ENCODE measurements at regions not wholly inside any gene's neighbourhood (a gene's known extent, or its start where the extent isn't known, plus 50 kb on each side); places are given as distances from the start of the nearest gene placed in this dataset.

DNA sequence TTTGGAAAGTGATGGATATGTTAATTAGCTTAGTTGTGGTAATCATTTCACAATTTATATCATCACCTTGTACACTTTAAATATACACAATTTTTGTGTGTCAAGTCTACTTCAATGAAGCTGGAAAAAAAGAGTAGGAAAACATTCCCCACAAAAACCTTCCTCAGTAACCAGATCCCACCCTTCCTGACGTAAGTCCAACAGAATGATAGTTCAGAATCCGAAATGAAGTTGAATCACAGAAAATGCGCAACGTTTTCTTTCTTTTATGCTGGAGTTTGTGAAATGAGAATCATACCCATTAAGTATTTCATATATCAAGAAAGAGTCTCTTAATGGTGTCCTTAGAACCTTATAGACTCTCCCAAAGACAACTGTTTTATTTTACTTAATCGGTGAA is 292.9 kb downstream of the USP46 start:
- H3K27ac ChIP-seq (ENCODE audit: insufficient read depth, low read depth, low read length) = no peak overlapping the region
- FAIRE-seq (no peak), DNase-seq (ENCODE audit: low read depth, low spot score) (no peak)
- no peaks in the 10 kb centered on the region for H4K20me1 ChIP-seq (replicated peaks; ENCODE audit: control insufficient read depth, extremely low read depth, insufficient read depth, low read length)
- no peaks in the 10 kb centered on the region for H3K4me1 ChIP-seq (ENCODE audit: control insufficient read depth, extremely low read depth, insufficient read depth, low read length)
- H3K36me3 ChIP-seq (ENCODE audit: control insufficient read depth in 2 of 2, extremely low read depth in 1 of 2, insufficient read depth in 2 of 2, low read length in 2 of 2) = no peaks in the 10 kb centered on the region
- no peak for TF ChIP-seq MYC (IDR thresholded peaks at IDR 0.05; ENCODE audit: low read depth, low read length)
- no peak for TF ChIP-seq POLR2A (IDR thresholded peaks at IDR 0.05; ENCODE audit: low read depth, low read length)
- no peak for TF ChIP-seq POLR2AphosphoS5 (IDR thresholded peaks at IDR 0.05; ENCODE audit: insufficient read depth, low read depth, low read length)
- no peak for TF ChIP-seq EZH2 (IDR thresholded peaks at IDR 0.05; ENCODE audit: borderline replicate concordance, low read depth, low read length, severe bottlenecking)
- TF ChIP-seq, protein P1, sequence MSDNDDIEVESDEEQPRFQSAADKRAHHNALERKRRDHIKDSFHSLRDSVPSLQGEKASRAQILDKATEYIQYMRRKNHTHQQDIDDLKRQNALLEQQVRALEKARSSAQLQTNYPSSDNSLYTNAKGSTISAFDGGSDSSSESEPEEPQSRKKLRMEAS (IDR thresholded peaks at IDR 0.05; ENCODE audit: insufficient read depth, insufficient read length) = no peak
- TF ChIP-seq GATA2 (IDR thresholded peaks at IDR 0.05; ENCODE audit: insufficient read depth, insufficient read length, low read depth, low read length) = no peak
- no peak for TF ChIP-seq FOS (IDR thresholded peaks at IDR 0.05; ENCODE audit: borderline replicate concordance, insufficient read depth, low read length)
- TF ChIP-seq, protein P2, sequence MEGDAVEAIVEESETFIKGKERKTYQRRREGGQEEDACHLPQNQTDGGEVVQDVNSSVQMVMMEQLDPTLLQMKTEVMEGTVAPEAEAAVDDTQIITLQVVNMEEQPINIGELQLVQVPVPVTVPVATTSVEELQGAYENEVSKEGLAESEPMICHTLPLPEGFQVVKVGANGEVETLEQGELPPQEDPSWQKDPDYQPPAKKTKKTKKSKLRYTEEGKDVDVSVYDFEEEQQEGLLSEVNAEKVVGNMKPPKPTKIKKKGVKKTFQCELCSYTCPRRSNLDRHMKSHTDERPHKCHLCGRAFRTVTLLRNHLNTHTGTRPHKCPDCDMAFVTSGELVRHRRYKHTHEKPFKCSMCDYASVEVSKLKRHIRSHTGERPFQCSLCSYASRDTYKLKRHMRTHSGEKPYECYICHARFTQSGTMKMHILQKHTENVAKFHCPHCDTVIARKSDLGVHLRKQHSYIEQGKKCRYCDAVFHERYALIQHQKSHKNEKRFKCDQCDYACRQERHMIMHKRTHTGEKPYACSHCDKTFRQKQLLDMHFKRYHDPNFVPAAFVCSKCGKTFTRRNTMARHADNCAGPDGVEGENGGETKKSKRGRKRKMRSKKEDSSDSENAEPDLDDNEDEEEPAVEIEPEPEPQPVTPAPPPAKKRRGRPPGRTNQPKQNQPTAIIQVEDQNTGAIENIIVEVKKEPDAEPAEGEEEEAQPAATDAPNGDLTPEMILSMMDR (IDR thresholded peaks at IDR 0.05; ENCODE audit: extremely low read depth in 1 of 2, insufficient read depth in 1 of 2, low read depth in 1 of 2, low read length in 2 of 2) = no peak
- no peak for TF ChIP-seq JUN (IDR thresholded peaks at IDR 0.05; ENCODE audit: borderline replicate concordance, insufficient read depth, insufficient read length, low read depth)
- no TSS peak for BruUV-seq (replicated peaks)
- H3K4me3 ChIP-seq (replicated peaks in 1 of 3; ENCODE audit: insufficient read depth in 1 of 3, low read depth in 1 of 3, low read length in 3 of 3) = no peak overlapping the region
- dilution Hi-C loops (cut with MboI; ENCODE audit: extremely low pct_ligation_motif_present, low sequenced_read_pairs) = no loop called here
- H3K9me1 ChIP-seq (replicated peaks; ENCODE audit: control insufficient read depth, extremely low read depth, insufficient read depth, low read length) = no peaks in the 10 kb centered on the region
- intact Hi-C loops (cut with micrococcal nuclease) = no loop called here
- H3K9me3 ChIP-seq (replicated peaks; ENCODE audit: control insufficient read depth, insufficient read depth, low read length) = no peaks in the 10 kb centered on the region
- no peak overlapping the region for H3K9ac ChIP-seq (replicated peaks; ENCODE audit: extremely low read depth, insufficient read depth, low read length)
- POLR2A ChIA-PET = no interaction called here
- no peak overlapping the region for H2AFZ ChIP-seq (ENCODE audit: low read depth, low read length)
- peaks cover 0 to 2% of the 10 kb centered on the region in 2 experiments for H3K27me3 ChIP-seq (ENCODE audit: control insufficient read depth in 2 of 2, insufficient read depth in 2 of 2, low read length in 2 of 2)
- CTCF ChIA-PET = interaction anchor here (1.3 kb wide), 1 partner anchor 10 kb away, joined by 4 read pairs; no protein-coding TSS in a partner anchor
- no peaks in the 10 kb centered on the region for H3K79me2 ChIP-seq (ENCODE audit: control insufficient read depth, insufficient read depth, low read length)
- no peak overlapping the region for H3K4me2 ChIP-seq (ENCODE audit: insufficient read depth, low read length)
